SK-N-SH (cell line): ENCODE measurements at regions not wholly inside any gene's neighbourhood (a gene's known extent, or its start where the extent isn't known, plus 50 kb on each side); places are given as distances from the start of the nearest gene placed in this dataset.

Source experiments
- CTCF ChIA-PET: fragments of 300-600, 350-600 bp; formaldehyde crosslinking; extraction: SDS; loops from one replicate; lab custom pipeline; 2021; lab: Yijun Ruan, JAX
- POLR2A ChIA-PET: fragments of 350-600 bp; sonication (Branson Sonifier 250); formaldehyde crosslinking; extraction: SDS; loops from one replicate; lab custom pipeline; 2020; ENCODE audit warnings: antibody characterized with exemption, inconsistent platforms; lab: Yijun Ruan, JAX
- DNase-seq: peaks from one replicate; pipeline ENCODE4 v3.0.0; 2012
- H2AFZ ChIP-seq: fragments of 200-600 bp; sonication (generic); 2 replicates; pipeline ENCODE4 v1.8.1; 2016; ENCODE audit warnings: antibody characterized with exemption, mild to moderate bottlenecking, low read depth
- H3F3A ChIP-seq: fragments of 200-600 bp; sonication (generic); replicated peaks from 2 replicates; pipeline ENCODE3; 2016; ENCODE audit warnings: antibody characterized with exemption, mild to moderate bottlenecking; ENCODE audit not compliant: insufficient read depth
- H3K27ac ChIP-seq, 2 experiments: fragments of 200-500 bp in 1 of 2; fragments of 200-600 bp in 1 of 2; sonication (Bioruptor generic) in 1 of 2; sonication (generic), shearing (Covaris generic) in 1 of 2; 2 replicates each; pipeline versions ENCODE4 v1.5.1 to v1.6.1; 2014 to 2016; ENCODE audit warnings: low read depth in 2 of 2, inconsistent platforms in 1 of 2, low read length in 1 of 2, mild to moderate bottlenecking in 1 of 2, mixed read lengths in 1 of 2
- H3K27me3 ChIP-seq: fragments of 200-600 bp; sonication (generic), shearing (Covaris generic); 2 replicates; pipeline ENCODE4 v1.6.1; 2016; ENCODE audit warnings: mixed run types; ENCODE audit not compliant: insufficient read depth
- H3K36me3 ChIP-seq, 2 experiments: fragments of 200-500 bp in 1 of 2; fragments of 200-600 bp in 1 of 2; sonication (Bioruptor generic) in 1 of 2; sonication (generic) in 1 of 2; replicated peaks in 1 of 2; 2 replicates each; pipeline versions ENCODE3 to v1.5.1; 2014 to 2016; ENCODE audit warnings: low read length in 1 of 2, mild to moderate bottlenecking in 1 of 2; ENCODE audit not compliant: insufficient read depth in 2 of 2, control insufficient read depth in 1 of 2
- H3K4me1 ChIP-seq, 2 experiments: fragments of 200-500 bp in 1 of 2; fragments of 200-600 bp in 1 of 2; sonication (Bioruptor generic) in 1 of 2; sonication (generic), shearing (Covaris generic) in 1 of 2; 2 replicates each; pipeline versions ENCODE4 v1.5.1 to v1.6.1; 2014 to 2016; ENCODE audit warnings: low read depth in 1 of 2, low read length in 1 of 2, mixed run types in 1 of 2; ENCODE audit not compliant: insufficient read depth in 2 of 2, control insufficient read depth in 1 of 2
- H3K4me2 ChIP-seq: fragments of 200-600 bp; sonication (generic), shearing (Covaris generic); 2 replicates; pipeline ENCODE4 v1.6.1; 2017; ENCODE audit warnings: mixed run types
- H3K4me3 ChIP-seq, 2 experiments: fragments of 200-500 bp in 1 of 2; fragments of 200-600 bp in 1 of 2; sonication (Bioruptor generic) in 1 of 2; sonication (generic), shearing (Covaris generic) in 1 of 2; 2 replicates each; pipeline versions ENCODE4 v1.5.1 to v1.8.1; 2014 to 2016; ENCODE audit warnings: low read depth in 2 of 2, inconsistent platforms in 1 of 2, low read length in 1 of 2, mild to moderate bottlenecking in 1 of 2, mixed read lengths in 1 of 2, moderate library complexity in 1 of 2
- H3K79me2 ChIP-seq: fragments of 200-600 bp; sonication (generic); 2 replicates; pipeline ENCODE4 v1.8.1; 2017; ENCODE audit warnings: mild to moderate bottlenecking; ENCODE audit not compliant: insufficient read depth
- H3K9ac ChIP-seq: fragments of 200-600 bp; sonication (generic); 2 replicates; pipeline ENCODE4 v1.6.1; 2017; ENCODE audit warnings: mixed run types
- H3K9me2 ChIP-seq: fragments of 200-600 bp; sonication (generic); 2 replicates; pipeline ENCODE4 v1.6.1; 2017; ENCODE audit warnings: mixed run types
- H3K9me3 ChIP-seq: fragments of 200-600 bp; sonication (generic); 2 replicates; pipeline ENCODE4 v1.6.1; 2017; ENCODE audit warnings: mixed run types, mild to moderate bottlenecking, moderate library complexity
- H4K20me1 ChIP-seq: fragments of 200-600 bp; sonication (generic); 2 replicates; pipeline ENCODE4 v1.6.1; 2017; ENCODE audit warnings: mild to moderate bottlenecking, mixed run types; ENCODE audit not compliant: insufficient read depth
- CHD2 ChIP-seq: fragments of 150-350 bp; IDR thresholded peaks from 2 replicates; pipeline ENCODE4 v1.6.1; 2018; ENCODE audit warnings: low read length; ENCODE audit not compliant: partially characterized antibody
- CTCF ChIP-seq: fragments of 200-600 bp; sonication (generic); IDR thresholded peaks from 2 replicates; pipeline ENCODE4 v1.6.1; 2017; ENCODE audit warnings: antibody characterized with exemption, mild to moderate bottlenecking, moderate library complexity
- EP300 ChIP-seq, 2 experiments: IDR thresholded peaks; 2 replicates each; pipeline versions ENCODE4 v1.4.0 to v1.6.1; 2012; ENCODE audit warnings: borderline replicate concordance in 1 of 2, low read depth in 1 of 2, low read length in 1 of 2
- FOSL2 ChIP-seq: IDR thresholded peaks from 2 replicates; pipeline ENCODE4 v1.4.0; 2012; ENCODE audit warnings: low read depth, mild to moderate bottlenecking, moderate library complexity, borderline replicate concordance
- GABPA ChIP-seq: IDR thresholded peaks from 2 replicates; pipeline ENCODE4 v1.4.0; 2012; ENCODE audit warnings: low read depth, mild to moderate bottlenecking
- GATA2 ChIP-seq: sonication (generic); formaldehyde crosslinking; IDR thresholded peaks from 2 replicates; pipeline ENCODE4 v1.5.0; 2020; ENCODE audit warnings: mild to moderate bottlenecking, missing genetic modification reagents
- JUND ChIP-seq: IDR thresholded peaks from 2 replicates; pipeline ENCODE4 v1.4.0; 2012
- MXI1 ChIP-seq: IDR thresholded peaks from 2 replicates; pipeline ENCODE4 v1.6.1; 2012; ENCODE audit warnings: mild to moderate bottlenecking, low read depth, low read length, improper control_type of control experiment
- NRF1 ChIP-seq: IDR thresholded peaks from 2 replicates; pipeline ENCODE4 v1.6.1; 2012; ENCODE audit warnings: low read depth, mild to moderate bottlenecking, low read length
- POLR2AphosphoS5 ChIP-seq: IDR thresholded peaks from 2 replicates; pipeline ENCODE4 v1.6.1; 2012; ENCODE audit warnings: low read depth, low read length
- RCOR1 ChIP-seq: fragments of 150-350 bp; IDR thresholded peaks from 2 replicates; pipeline ENCODE4 v1.6.1; 2017; ENCODE audit warnings: antibody characterized with exemption, low read length
- RFX5 ChIP-seq: IDR thresholded peaks from 2 replicates; pipeline ENCODE4 v1.6.1; 2012; ENCODE audit warnings: mild to moderate bottlenecking, improper control_type of control experiment, low read length
- TAF1 ChIP-seq: IDR thresholded peaks from 2 replicates; pipeline ENCODE4 v1.6.1; 2012; ENCODE audit warnings: low read depth, mild to moderate bottlenecking, low read length, moderate library complexity, borderline replicate concordance
- TCF12 ChIP-seq: IDR thresholded peaks from 2 replicates; pipeline ENCODE4 v1.4.0; 2012
- WGBS: methylation state at CpG from one replicate; pipeline ENCODE4 v1.1.6; 2017; ENCODE audit warnings: low lambda C conversion rate; 5-methylcytosine and 5-hydroxymethylcytosine counted together
- TF ChIP-seq, protein P1 (sequence below): IDR thresholded peaks from 2 replicates; pipeline ENCODE4 v1.4.0; 2012; ENCODE audit warnings: low read depth, borderline replicate concordance
- TF ChIP-seq, protein P2 (sequence below): fragments of 150-350 bp; IDR thresholded peaks from 2 replicates; pipeline ENCODE4 v1.6.1; 2016; ENCODE audit warnings: mild to moderate bottlenecking, low read depth, low read length

- 45% methylated on average over 3 of the region's 3 CpGs for WGBS
- TF ChIP-seq TAF1 (no peak), NRF1 (no peak), GABPA (no peak)
- TF ChIP-seq, protein P1, sequence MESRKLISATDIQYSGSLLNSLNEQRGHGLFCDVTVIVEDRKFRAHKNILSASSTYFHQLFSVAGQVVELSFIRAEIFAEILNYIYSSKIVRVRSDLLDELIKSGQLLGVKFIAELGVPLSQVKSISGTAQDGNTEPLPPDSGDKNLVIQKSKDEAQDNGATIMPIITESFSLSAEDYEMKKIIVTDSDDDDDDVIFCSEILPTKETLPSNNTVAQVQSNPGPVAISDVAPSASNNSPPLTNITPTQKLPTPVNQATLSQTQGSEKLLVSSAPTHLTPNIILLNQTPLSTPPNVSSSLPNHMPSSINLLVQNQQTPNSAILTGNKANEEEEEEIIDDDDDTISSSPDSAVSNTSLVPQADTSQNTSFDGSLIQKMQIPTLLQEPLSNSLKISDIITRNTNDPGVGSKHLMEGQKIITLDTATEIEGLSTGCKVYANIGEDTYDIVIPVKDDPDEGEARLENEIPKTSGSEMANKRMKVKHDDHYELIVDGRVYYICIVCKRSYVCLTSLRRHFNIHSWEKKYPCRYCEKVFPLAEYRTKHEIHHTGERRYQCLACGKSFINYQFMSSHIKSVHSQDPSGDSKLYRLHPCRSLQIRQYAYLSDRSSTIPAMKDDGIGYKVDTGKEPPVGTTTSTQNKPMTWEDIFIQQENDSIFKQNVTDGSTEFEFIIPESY, result no peak
- DNase-seq, result no peak
- Histone ChIP-seq H3F3A (no peaks in the 10 kb centered on the region), H3K9me2 (no peaks in the 10 kb centered on the region), H3K4me2 (no peak overlapping the region), H2AFZ (no peak overlapping the region), H3K79me2 (no peaks in the 10 kb centered on the region), H3K4me1 (no peaks in the 10 kb centered on the region), H3K9me3 (no peaks in the 10 kb centered on the region), H3K9ac (no peak overlapping the region), H3K36me3 (no peaks in the 10 kb centered on the region), H3K27ac (no peak overlapping the region), H4K20me1 (no peaks in the 10 kb centered on the region), H3K4me3 (no peak overlapping the region), H3K27me3 (no peaks in the 10 kb centered on the region)
- ChIA-PET CTCF (no interaction called here), POLR2A (no interaction called here)
These were observed 656.7 kb downstream of the EPHA7 start for GRCh38 chr6:92762443-92763273.

DNA sequence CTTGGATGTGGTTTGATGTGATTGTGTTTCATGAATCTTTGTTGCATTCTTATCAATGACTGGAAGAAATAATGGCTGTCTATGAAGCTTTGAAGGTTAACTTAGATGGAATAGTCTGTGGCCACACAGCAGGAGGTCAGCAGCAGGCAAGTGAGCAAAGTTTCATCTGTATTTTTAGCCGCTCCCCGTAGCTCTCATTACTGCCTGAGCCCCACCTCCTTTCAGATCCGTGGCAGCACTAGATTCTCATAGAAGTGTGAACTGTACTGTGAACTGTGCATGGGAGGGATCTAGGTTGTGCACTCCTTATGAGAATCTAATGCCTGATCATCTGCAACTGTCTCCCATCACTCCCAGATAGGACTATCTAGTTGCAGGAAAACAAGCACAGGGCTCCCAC is 660.2 kb downstream of the EPHA7 start:
- Histone ChIP-seq H3K4me1 (no peaks in the 10 kb centered on the region), H3K9me2 (no peaks in the 10 kb centered on the region), H3K4me3 (no peak overlapping the region), H3K9ac (no peak overlapping the region)
- DNase-seq, result no peak
- ChIA-PET CTCF (no interaction called here), POLR2A (no interaction called here)
- TF ChIP-seq GATA2 (CRISPR knock-in tag), result no peak
- no peak for TF ChIP-seq CHD2
- TF ChIP-seq JUND, result no peak
- no peak for TF ChIP-seq RCOR1
- TF ChIP-seq POLR2AphosphoS5, result no peak
- no peak for TF ChIP-seq CTCF
- no peak for TF ChIP-seq MXI1
- TF ChIP-seq TCF12, result no peak
- TF ChIP-seq, protein P2, sequence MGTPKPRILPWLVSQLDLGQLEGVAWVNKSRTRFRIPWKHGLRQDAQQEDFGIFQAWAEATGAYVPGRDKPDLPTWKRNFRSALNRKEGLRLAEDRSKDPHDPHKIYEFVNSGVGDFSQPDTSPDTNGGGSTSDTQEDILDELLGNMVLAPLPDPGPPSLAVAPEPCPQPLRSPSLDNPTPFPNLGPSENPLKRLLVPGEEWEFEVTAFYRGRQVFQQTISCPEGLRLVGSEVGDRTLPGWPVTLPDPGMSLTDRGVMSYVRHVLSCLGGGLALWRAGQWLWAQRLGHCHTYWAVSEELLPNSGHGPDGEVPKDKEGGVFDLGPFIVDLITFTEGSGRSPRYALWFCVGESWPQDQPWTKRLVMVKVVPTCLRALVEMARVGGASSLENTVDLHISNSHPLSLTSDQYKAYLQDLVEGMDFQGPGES, result no peak
- no peak for TF ChIP-seq FOSL2
- no peak for TF ChIP-seq RFX5
- no peak for TF ChIP-seq EP300 (IDR thresholded peaks at IDR 0.05; ENCODE audit: borderline replicate concordance in 1 of 2, low read depth in 1 of 2, low read length in 1 of 2)
- TF ChIP-seq GABPA, result no peak
- TF ChIP-seq, all 33 proteins: peak for 0
- WGBS, result 15% methylated on average over 2 of the region's 3 CpGs
- H3K9me3 ChIP-seq, result no peaks in the 10 kb centered on the region
- no peaks in the 10 kb centered on the region for H3K27me3 ChIP-seq
- no peaks in the 10 kb centered on the region for H3F3A ChIP-seq
- H3K4me2 ChIP-seq, result no peak overlapping the region
- no peaks in the 10 kb centered on the region for H4K20me1 ChIP-seq
- H3K36me3 ChIP-seq, result no peaks in the 10 kb centered on the region
- no peaks in the 10 kb centered on the region for H3K79me2 ChIP-seq
- H2AFZ ChIP-seq, result no peak overlapping the region
- H3K27ac ChIP-seq, result no peak overlapping the region
